ENCODE measurements at regions not wholly inside any gene's neighbourhood (a gene's known extent, or its start where the extent isn't known, plus 50 kb on each side); places are given as distances from the start of the nearest gene placed in this dataset.
"Not testable (repeated sequence)": the region's sequence is repeated elsewhere in the genome, so short reads cannot be mapped to it uniquely, and the experiment has no call there.

- in situ Hi-C loops (cut with HindIII; ENCODE audit: low pct_unique_long_range_greater_than_20kb, low sequenced_read_pairs): no loop called here
- DNase-seq (ENCODE audit: low read depth in 1 of 2, low spot score in 1 of 2): no peak
Measured at GRCh38 chr5:8561224-8561840, 692.4 kb downstream of the MTRR start.

DNA sequence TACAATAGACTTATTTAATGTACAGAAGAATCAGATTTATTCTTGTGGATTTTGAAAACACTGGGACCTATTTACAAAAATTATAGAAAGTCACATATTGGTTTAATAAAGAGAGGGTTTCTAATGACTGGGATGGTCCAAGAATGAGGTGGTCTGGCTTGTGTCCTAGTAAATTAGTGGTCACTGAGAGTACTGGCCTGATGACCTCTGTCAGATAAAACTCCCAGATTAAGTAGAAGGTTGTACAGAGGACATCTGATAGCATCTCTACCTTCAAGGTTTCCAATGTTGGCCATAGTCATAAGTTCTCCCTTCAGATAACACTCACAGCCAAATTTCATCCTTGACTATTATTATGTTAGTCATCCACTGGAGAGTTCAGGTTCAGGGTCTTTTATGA, 692.9 kb downstream of the MTRR start:
- TF ChIP-seq JUND (IDR thresholded peaks at IDR 0.05; ENCODE audit: low read depth): no peak
- DNase-seq (ENCODE audit: low read depth in 1 of 2, low spot score in 1 of 2): no peak
- in situ Hi-C loops (cut with HindIII; ENCODE audit: low pct_unique_long_range_greater_than_20kb, low sequenced_read_pairs): no loop called here

More at GRCh38 chr5:8561224-8561840, 692.4 kb downstream of the MTRR start:
- no peak for TF ChIP-seq JUND (IDR thresholded peaks at IDR 0.05; ENCODE audit: low read depth)

DNA sequence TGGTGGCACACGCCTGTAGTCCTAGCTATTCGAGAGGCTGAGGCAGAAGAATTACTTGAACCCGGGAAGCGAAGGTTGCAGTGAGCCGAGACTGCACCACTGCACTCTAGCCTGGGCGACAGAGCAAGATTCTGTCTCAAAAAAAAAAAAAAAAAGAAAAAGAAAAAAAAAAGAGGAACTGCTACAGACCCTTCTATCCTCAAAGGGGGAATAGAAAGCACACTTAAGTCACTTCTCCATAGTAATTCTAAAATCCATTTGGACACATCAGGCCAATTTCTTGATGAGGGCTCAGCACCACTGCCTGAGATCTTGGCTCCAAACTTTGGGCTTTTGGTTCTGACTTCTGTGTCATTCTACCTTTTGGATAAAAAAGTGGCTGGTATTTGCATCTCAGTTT, 694.6 kb downstream of the MTRR start:
- in situ Hi-C loops (cut with HindIII; ENCODE audit: low pct_unique_long_range_greater_than_20kb, low sequenced_read_pairs); DNase-seq (ENCODE audit: low read depth in 1 of 2, low spot score in 1 of 2): not testable (repeated sequence)

DNA sequence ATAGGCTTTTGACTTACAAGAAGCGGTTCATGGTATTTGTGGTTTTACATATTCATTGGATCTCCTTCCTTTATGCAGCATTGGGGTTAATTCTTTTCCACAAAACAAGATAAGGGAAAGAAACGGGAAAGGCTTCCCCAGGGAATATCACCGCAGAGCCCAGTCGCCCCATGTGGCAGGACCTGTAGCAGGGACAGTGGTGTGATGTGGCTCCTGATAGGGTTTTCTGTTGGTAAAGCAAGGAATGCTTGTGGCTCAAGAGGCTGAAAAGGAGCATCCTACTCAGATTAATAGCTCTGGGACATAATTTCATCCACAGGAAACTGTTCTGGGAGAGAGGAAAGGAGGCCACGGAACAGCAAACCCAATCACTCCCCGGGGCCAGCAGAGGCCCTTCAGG, 699.9 kb downstream of the MTRR start:
- no peak for DNase-seq (ENCODE audit: low read depth in 1 of 2, low spot score in 1 of 2)
- no peak for TF ChIP-seq JUND (IDR thresholded peaks at IDR 0.05; ENCODE audit: low read depth)
- in situ Hi-C loops (cut with HindIII; ENCODE audit: low pct_unique_long_range_greater_than_20kb, low sequenced_read_pairs): no loop called here

- DNase-seq (ENCODE audit: low read depth in 1 of 2, low spot score in 1 of 2): no peak
- no peak for TF ChIP-seq JUND (IDR thresholded peaks at IDR 0.05; ENCODE audit: low read depth)
- in situ Hi-C loops (cut with HindIII; ENCODE audit: low pct_unique_long_range_greater_than_20kb, low sequenced_read_pairs): no loop called here
Measured at GRCh38 chr5:8570528-8570927, 701.6 kb downstream of the MTRR start.

DNA sequence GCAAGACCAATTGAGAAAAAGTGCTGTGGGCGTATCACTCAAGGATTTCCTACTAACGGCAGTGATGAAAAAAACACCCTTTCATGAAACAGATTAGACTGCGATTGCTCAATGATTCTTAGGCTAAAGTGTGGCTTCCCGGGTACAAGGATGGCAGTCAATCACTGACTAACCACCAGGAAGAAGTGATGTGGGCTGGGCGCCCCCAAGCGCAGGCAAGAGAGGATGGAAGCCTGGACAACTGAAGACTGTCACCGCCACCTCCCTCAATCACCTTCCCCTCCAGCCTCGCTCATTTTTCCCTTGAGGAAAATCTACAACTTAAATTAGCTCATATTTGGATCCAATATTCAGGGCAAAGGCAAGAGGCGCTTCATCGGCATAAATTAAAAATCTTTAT, 707.2 kb downstream of the MTRR start:
- peak in 1 of 2 experiments; percentile 7 for DNase-seq (ENCODE audit: low read depth in 1 of 2, low spot score in 1 of 2)
- in situ Hi-C loops (cut with HindIII; ENCODE audit: low pct_unique_long_range_greater_than_20kb, low sequenced_read_pairs): no loop called here
- TF ChIP-seq JUND (IDR thresholded peaks at IDR 0.05; ENCODE audit: low read depth): no peak

- no peak for TF ChIP-seq JUND (IDR thresholded peaks at IDR 0.05; ENCODE audit: low read depth)
- DNase-seq (ENCODE audit: low read depth in 1 of 2, low spot score in 1 of 2): peak; percentile 5 to 24
Measured at GRCh38 chr5:8577792-8578191, 708.8 kb downstream of the MTRR start.

GRCh38 chr5:8580298-8580697, 711.4 kb downstream of the MTRR start:
- DNase-seq (ENCODE audit: low read depth in 1 of 2, low spot score in 1 of 2): no peak
- in situ Hi-C loops (cut with HindIII; ENCODE audit: low pct_unique_long_range_greater_than_20kb, low sequenced_read_pairs): no loop called here

More at GRCh38 chr5:8577792-8578191, 708.8 kb downstream of the MTRR start:
- in situ Hi-C loops (cut with HindIII; ENCODE audit: low pct_unique_long_range_greater_than_20kb, low sequenced_read_pairs): no loop called here

GRCh38 chr5:8581047-8581446, 712.1 kb downstream of the MTRR start:
- no peak for TF ChIP-seq JUND (IDR thresholded peaks at IDR 0.05; ENCODE audit: low read depth)
- no peak for DNase-seq (ENCODE audit: low read depth in 1 of 2, low spot score in 1 of 2)
- in situ Hi-C loops (cut with HindIII; ENCODE audit: low pct_unique_long_range_greater_than_20kb, low sequenced_read_pairs): no loop called here

More at GRCh38 chr5:8580298-8580697, 711.4 kb downstream of the MTRR start:
- no peak for TF ChIP-seq JUND (IDR thresholded peaks at IDR 0.05; ENCODE audit: low read depth)

- TF ChIP-seq JUND (IDR thresholded peaks at IDR 0.05; ENCODE audit: low read depth): no peak
- DNase-seq (ENCODE audit: low read depth in 1 of 2, low spot score in 1 of 2): no peak
- in situ Hi-C loops (cut with HindIII; ENCODE audit: low pct_unique_long_range_greater_than_20kb, low sequenced_read_pairs): no loop called here
Measured at GRCh38 chr5:8585230-8586018, 716.5 kb downstream of the MTRR start.

DNA sequence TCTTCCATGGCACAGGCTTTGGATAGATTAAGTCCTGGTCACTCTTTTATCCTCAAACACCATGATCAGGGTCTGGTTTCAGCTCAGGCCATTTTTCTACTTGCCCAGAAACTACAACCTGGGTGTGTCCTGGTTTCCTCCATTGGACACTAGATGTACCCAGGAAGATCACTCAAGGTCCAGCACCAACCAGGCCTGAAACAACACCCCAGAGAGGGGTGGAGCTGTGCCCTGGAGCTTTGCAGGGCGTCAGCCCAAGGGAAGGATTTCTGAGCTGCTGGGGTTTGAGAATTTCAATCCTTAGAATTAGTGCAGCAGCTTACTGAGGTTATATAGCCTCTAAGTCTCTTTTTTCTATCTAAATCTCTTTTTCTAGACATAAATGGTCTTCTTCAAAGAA, 722.0 kb downstream of the MTRR start:
- no peak for DNase-seq (ENCODE audit: low read depth in 1 of 2, low spot score in 1 of 2)
- TF ChIP-seq JUND (IDR thresholded peaks at IDR 0.05; ENCODE audit: low read depth): no peak
- in situ Hi-C loops (cut with HindIII; ENCODE audit: low pct_unique_long_range_greater_than_20kb, low sequenced_read_pairs): no loop called here

- in situ Hi-C loops (cut with HindIII; ENCODE audit: low pct_unique_long_range_greater_than_20kb, low sequenced_read_pairs): no loop called here
- no peak for DNase-seq (ENCODE audit: low read depth in 1 of 2, low spot score in 1 of 2)
Measured at GRCh38 chr5:8598356-8598755, 729.4 kb downstream of the MTRR start.

GRCh38 chr5:8598996-8599395, 730.0 kb downstream of the MTRR start:
- in situ Hi-C loops (cut with HindIII; ENCODE audit: low pct_unique_long_range_greater_than_20kb, low sequenced_read_pairs): no loop called here
- no peak for DNase-seq (ENCODE audit: low read depth in 1 of 2, low spot score in 1 of 2)
- no peak for TF ChIP-seq JUND (IDR thresholded peaks at IDR 0.05; ENCODE audit: low read depth)

More at GRCh38 chr5:8598356-8598755, 729.4 kb downstream of the MTRR start:
- no peak for TF ChIP-seq JUND (IDR thresholded peaks at IDR 0.05; ENCODE audit: low read depth)
